ENCODE measurements at regions not wholly inside any gene's neighbourhood (a gene's known extent, or its start where the extent isn't known, plus 50 kb on each side); places are given as distances from the start of the nearest gene placed in this dataset.
"Not testable (repeated sequence)": the region's sequence is repeated elsewhere in the genome, so short reads cannot be mapped to it uniquely, and the experiment has no call there.

DNA sequence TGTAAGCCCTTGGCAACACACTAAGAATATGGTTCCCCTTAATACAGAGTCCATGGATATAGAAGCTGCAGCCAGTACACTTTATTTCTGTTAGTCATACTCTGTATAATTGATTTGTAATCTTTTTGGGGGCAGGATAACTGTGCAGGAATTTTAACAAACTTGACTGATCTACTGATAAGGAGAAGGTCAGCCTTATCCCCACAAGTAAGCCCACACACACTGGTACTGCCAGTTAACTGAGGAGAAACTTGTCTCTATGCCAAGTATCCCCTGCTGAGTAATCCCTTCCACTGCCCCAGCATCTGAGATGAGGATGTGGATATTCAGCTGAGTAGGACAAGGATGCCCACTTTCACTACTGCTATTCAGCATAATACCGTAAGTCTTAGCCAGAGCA, 154.9 kb upstream of the CXXC4 start:
- Histone ChIP-seq H3K79me2 (no peaks in the 10 kb centered on the region), H3K9me3 (ENCODE audit: low read depth) (no peaks in the 10 kb centered on the region), H3K27me3 (no peaks in the 10 kb centered on the region), H3K36me3 (replicated peaks; ENCODE audit: insufficient read depth, low read depth) (no peaks in the 10 kb centered on the region), H4K20me1 (ENCODE audit: insufficient read depth, poor library complexity, severe bottlenecking) (no peaks in the 10 kb centered on the region), H3K4me1 (ENCODE audit: insufficient read depth) (no peaks in the 10 kb centered on the region), H3K4me3 (no peak overlapping the region), H3K27ac (no peak overlapping the region), H3K9me2 (replicated peaks; ENCODE audit: insufficient read depth) (no peaks in the 10 kb centered on the region), H2AFZ (no peak overlapping the region), H3K4me2 (no peak overlapping the region)
- WGBS (ENCODE audit: low lambda C conversion rate, missing lambda C conversion rate) = 96% methylated on average over 1 of the region's 1 CpG
- TF ChIP-seq EZH2 (IDR thresholded peaks at IDR 0.05; ENCODE audit: borderline replicate concordance) (no peak), EZH2phosphoT487 (IDR thresholded peaks at IDR 0.05; ENCODE audit: low read depth, severe bottlenecking, unreplicated experiment) (no peak)
- TF ChIP-seq, protein P1, sequence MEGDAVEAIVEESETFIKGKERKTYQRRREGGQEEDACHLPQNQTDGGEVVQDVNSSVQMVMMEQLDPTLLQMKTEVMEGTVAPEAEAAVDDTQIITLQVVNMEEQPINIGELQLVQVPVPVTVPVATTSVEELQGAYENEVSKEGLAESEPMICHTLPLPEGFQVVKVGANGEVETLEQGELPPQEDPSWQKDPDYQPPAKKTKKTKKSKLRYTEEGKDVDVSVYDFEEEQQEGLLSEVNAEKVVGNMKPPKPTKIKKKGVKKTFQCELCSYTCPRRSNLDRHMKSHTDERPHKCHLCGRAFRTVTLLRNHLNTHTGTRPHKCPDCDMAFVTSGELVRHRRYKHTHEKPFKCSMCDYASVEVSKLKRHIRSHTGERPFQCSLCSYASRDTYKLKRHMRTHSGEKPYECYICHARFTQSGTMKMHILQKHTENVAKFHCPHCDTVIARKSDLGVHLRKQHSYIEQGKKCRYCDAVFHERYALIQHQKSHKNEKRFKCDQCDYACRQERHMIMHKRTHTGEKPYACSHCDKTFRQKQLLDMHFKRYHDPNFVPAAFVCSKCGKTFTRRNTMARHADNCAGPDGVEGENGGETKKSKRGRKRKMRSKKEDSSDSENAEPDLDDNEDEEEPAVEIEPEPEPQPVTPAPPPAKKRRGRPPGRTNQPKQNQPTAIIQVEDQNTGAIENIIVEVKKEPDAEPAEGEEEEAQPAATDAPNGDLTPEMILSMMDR (IDR thresholded peaks at IDR 0.05; ENCODE audit: poor library complexity) = no peak
- DNase-seq (ENCODE audit: low spot score) = no peak

DNA sequence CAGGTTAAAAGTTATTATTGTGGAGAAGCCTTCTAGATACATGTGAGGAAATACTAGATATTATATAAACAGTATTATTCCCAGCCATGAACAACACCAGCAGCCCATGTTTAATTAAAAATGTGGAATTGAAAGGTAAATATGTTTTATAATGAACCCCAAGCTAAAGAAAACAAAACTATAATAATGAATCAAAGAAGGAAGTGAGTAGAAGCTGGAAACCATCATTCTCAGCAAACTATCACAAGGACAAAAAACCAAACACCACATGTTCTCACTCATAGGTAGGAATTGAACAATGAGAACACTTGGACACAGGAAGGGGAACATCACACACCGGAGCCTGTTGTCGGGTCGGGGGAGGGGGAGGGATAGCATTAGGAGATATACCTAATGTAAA, 167.6 kb upstream of the CXXC4 start:
- DNase-seq (ENCODE audit: low spot score); H3K27me3 ChIP-seq: not testable (repeated sequence)

DNA sequence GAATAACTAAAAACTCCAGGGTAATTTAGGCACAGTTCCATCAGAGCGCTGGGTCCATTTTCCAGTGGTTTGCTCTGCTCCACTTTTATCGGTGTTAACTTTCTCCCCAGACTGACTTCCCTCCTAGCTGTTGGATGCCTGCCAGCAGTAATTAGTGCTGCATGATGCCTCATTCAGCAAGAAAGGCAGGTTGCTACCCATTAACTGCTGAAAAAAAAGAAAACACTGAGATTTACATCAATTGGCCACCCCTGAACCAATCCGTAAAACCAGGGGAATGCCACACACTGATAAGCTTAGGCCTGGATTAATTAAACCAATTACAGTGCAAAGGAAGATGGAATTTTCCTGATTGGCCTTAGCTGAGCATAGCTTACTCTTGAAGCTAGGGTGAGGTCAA, 182.4 kb upstream of the CXXC4 start:
- peak; percentile 6 for DNase-seq (ENCODE audit: low spot score)
- 64% methylated on average over 3 of the region's 3 CpGs for WGBS (ENCODE audit: low lambda C conversion rate, missing lambda C conversion rate)
- no peaks in the 10 kb centered on the region for H3K9me3 ChIP-seq (ENCODE audit: low read depth)
- H3K4me3 ChIP-seq = no peak overlapping the region
- H2AFZ ChIP-seq = no peak overlapping the region
- H3K4me2 ChIP-seq = no peak overlapping the region
- H3K9me2 ChIP-seq (replicated peaks; ENCODE audit: insufficient read depth) = no peaks in the 10 kb centered on the region
- no peak overlapping the region for H3K27ac ChIP-seq
- no peaks in the 10 kb centered on the region for H4K20me1 ChIP-seq (ENCODE audit: insufficient read depth, poor library complexity, severe bottlenecking)
- H3K4me1 ChIP-seq (ENCODE audit: insufficient read depth) = no peaks in the 10 kb centered on the region
- H3K27me3 ChIP-seq = no peaks in the 10 kb centered on the region
- H3K79me2 ChIP-seq = no peaks in the 10 kb centered on the region
- TF ChIP-seq, protein P1 (IDR thresholded peaks at IDR 0.05; ENCODE audit: poor library complexity) = no peak
- TF ChIP-seq EZH2 (IDR thresholded peaks at IDR 0.05; ENCODE audit: borderline replicate concordance) (no peak), EZH2phosphoT487 (IDR thresholded peaks at IDR 0.05; ENCODE audit: low read depth, severe bottlenecking, unreplicated experiment) (no peak)
- H3K36me3 ChIP-seq (replicated peaks; ENCODE audit: insufficient read depth, low read depth) = no peaks in the 10 kb centered on the region

More for the DNA sequence above, 167.6 kb upstream of the CXXC4 start:
- H3K9me2 ChIP-seq (replicated peaks; ENCODE audit: insufficient read depth); H3K4me1 ChIP-seq (ENCODE audit: insufficient read depth); H3K4me2 ChIP-seq; H4K20me1 ChIP-seq (ENCODE audit: insufficient read depth, poor library complexity, severe bottlenecking); H3K9me3 ChIP-seq (ENCODE audit: low read depth); H3K79me2 ChIP-seq; H3K4me3 ChIP-seq; H3K27ac ChIP-seq; H3K36me3 ChIP-seq (replicated peaks; ENCODE audit: insufficient read depth, low read depth); H2AFZ ChIP-seq: not testable (repeated sequence)
- WGBS (ENCODE audit: low lambda C conversion rate, missing lambda C conversion rate) = 92% methylated on average over 2 of the region's 3 CpGs

DNA sequence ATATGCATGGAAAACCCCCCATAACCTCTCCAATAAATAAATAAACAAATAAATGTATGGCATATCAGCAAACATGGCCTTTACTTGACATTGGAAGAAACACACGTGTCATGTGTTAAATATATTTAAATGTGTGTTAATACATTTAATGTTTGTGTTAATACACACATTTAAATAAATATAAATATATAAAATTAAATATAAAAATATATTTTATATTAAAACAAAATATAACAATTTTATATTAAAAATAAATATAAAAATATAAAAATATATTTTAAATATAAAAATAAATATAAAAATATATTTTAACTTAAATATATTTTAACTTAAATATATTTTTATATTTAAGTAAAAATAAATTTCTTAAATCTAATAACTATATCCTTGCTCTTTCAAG, 187.6 kb upstream of the CXXC4 start:
- H2AFZ ChIP-seq = no peak overlapping the region
- no peaks in the 10 kb centered on the region for H4K20me1 ChIP-seq (ENCODE audit: insufficient read depth, poor library complexity, severe bottlenecking)
- WGBS (ENCODE audit: low lambda C conversion rate, missing lambda C conversion rate) = 84% methylated on average over 1 of the region's 1 CpG
- H3K4me3 ChIP-seq = no peak overlapping the region
- H3K9me2 ChIP-seq (replicated peaks; ENCODE audit: insufficient read depth) = no peaks in the 10 kb centered on the region
- H3K4me1 ChIP-seq (ENCODE audit: insufficient read depth) = no peaks in the 10 kb centered on the region
- H3K36me3 ChIP-seq (replicated peaks; ENCODE audit: insufficient read depth, low read depth) = no peaks in the 10 kb centered on the region
- TF ChIP-seq, protein P1 (IDR thresholded peaks at IDR 0.05; ENCODE audit: poor library complexity) = no peak
- TF ChIP-seq EZH2phosphoT487 (IDR thresholded peaks at IDR 0.05; ENCODE audit: low read depth, severe bottlenecking, unreplicated experiment) (no peak), EZH2 (IDR thresholded peaks at IDR 0.05; ENCODE audit: borderline replicate concordance) (no peak)
- no peak overlapping the region for H3K27ac ChIP-seq
- H3K27me3 ChIP-seq = no peaks in the 10 kb centered on the region
- no peak for DNase-seq (ENCODE audit: low spot score)
- no peaks in the 10 kb centered on the region for H3K79me2 ChIP-seq
- H3K4me2 ChIP-seq = no peak overlapping the region
- no peaks in the 10 kb centered on the region for H3K9me3 ChIP-seq (ENCODE audit: low read depth)
